GM19463 (cell line): ENCODE measurements at regions not wholly inside any gene's neighbourhood (a gene's known extent, or its start where the extent isn't known, plus 50 kb on each side); places are given as distances from the start of the nearest gene placed in this dataset.

Experiments used
- ATAC-seq: cut with Tn5 transposase; IDR thresholded peaks from one replicate; pipeline ENCODE4 v1.9.1; 2021; ENCODE audit warnings: mild to moderate bottlenecking, moderate library complexity; ENCODE audit not compliant: unreplicated experiment

DNA sequence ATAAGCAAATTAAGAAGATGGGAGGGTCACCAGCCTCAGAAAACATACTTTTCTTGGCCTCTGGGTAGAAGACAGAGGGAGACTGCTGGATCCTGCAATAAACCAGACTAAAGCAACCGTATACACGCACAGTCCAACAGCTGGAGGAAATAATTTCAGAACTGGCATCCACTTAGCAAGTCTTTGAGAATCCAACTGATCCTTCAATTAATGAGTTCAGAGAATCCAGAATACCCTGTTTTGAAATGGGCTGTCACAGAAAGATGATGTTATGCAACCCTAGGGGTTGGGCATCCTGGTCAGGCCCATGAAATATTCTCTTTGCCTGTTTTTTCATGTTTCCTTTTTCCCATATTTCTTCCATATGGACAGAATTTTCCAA is 134.0 kb upstream of the MAGI3 start:
- ATAC-seq = no peak

DNA sequence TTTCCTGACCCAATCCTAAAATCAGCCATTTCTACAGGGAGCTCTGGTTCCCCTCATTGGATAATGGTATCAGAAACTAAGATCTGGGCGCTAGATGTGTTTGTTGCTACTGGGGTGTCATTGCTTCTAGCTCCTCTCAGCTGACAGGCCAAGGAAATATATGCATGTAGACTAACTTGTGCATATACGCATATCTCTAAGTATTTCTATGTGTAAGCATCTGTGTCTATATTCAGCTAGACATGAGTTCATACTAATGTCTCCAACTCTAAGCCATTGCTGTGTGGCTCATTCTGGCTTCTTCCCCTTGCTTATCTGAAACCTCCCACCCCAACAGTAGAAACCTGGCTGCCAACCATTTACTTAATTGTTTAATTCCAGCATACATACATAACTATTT is 130.3 kb upstream of the MAGI3 start:
- no peak for ATAC-seq

GRCh38 chr1:113265196-113265595 is 125.1 kb upstream of the MAGI3 start:
- no peak for ATAC-seq

GRCh38 chr1:113266788-113267187 is 123.5 kb upstream of the MAGI3 start:
- ATAC-seq = no peak

- ATAC-seq = no peak
These were observed 120.9 kb upstream of the MAGI3 start for GRCh38 chr1:113269168-113269963.

DNA sequence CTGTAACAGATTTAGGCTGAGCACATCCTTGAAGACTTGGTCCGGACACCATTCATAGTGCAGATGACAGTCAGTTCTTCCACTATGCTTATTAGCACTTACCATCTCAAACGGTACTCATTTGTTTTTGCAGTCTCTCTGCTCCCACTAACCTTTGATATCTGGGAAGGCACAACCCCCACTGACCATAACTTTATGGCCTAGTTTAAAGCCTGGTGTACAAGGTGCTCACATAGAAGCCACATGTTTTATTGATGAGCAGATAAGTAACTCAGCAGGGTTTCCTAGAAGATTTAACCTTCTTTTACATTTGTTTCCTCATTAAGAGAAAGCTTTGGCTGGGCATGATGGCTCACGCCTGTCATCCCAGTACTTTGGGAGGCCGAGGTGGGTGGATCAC is 119.3 kb upstream of the MAGI3 start:
- ATAC-seq = no peak

DNA sequence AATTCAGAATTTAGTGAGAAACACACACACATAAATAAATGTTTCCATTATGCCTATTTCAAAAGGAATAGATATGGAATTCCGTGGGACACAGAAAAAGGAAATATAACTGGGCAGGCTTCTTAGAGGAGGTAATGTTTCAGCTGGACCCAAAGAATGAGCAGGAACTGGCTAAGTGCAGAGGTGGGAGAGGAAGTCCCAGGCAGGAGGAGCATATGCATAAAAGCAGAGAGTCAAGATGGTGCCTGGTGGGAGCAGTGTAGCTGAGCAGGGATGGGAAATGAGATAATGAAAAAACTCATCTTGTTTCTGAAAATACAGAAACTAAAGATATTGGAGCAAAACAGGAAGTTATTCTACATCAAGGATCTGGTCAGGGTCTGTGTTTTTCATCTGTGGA is 115.2 kb upstream of the MAGI3 start:
- ATAC-seq = no peak

GRCh38 chr1:113275691-113276090 is 114.6 kb upstream of the MAGI3 start:
- no peak for ATAC-seq

GRCh38 chr1:113276507-113276906 is 113.8 kb upstream of the MAGI3 start:
- ATAC-seq = no peak

- ATAC-seq = no peak
These were observed 111.9 kb upstream of the MAGI3 start for GRCh38 chr1:113278371-113278770.

DNA sequence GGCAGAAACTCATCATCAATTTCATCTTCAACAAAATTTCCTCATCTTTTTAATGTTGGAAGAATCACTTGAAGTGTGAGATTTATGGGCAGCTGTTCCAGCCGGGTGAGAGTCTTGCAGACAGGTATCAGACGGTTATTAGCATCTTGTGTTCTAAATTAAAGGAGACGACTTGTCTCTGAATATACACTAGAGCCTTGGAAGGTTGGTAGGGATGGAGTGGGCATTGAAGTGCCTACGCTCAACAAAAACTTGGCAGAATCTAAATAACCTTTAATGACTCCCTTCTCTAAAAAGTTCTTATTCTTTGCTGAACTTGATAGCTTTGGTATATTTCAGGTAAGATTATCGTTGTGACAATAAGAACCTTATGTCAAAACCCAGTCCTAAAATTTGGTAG is 111.5 kb upstream of the MAGI3 start:
- ATAC-seq = no peak

DNA sequence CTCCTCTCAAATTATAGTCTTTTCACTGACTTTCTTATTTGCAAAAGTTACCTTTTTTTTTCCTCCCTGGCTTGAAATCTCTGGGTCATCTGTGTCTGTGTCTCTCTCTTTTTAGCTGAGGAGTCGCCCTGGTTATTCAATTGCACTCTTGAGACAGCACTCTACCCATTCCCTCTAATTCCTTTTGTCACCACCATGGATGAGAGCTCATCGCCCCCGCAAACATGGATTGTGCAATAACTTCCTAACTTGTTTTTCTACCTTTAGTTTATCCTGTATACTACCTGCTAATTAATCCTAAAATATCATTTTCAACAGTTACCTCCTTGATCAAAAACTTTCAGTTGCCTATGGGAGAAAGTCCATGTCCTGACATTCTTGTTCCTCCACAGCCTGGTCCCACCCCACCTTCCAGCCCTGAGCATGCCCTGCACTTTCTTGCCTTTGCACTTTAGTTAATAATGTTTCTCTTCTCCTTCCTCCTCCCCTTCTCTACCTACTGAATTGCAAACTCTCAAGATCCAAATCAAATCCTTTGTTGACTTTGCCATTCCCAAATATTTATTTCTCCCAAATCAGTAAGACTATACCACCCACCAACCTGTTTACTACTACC is 110.4 kb upstream of the MAGI3 start:
- ATAC-seq = no peak

DNA sequence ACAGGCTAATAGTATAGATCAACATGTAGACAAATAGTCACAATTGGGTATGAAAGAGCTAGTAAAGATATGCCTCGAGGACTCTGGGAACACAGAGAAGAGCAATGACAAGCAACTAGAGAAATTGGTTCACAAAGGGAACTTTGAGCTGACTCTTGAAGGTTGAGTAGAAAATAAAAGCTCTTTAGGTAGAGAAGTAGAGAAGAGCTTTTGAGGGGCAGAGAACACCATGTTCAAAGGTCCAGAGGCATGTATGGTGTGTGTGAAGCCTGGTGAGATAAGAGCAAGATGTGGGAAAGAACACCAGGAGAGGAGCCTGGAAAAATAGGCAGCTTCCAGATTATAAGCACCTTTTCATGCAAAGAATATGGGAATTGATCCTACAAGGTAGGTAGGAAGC is 109.7 kb upstream of the MAGI3 start:
- ATAC-seq = no peak

- no peak for ATAC-seq
These were observed 108.8 kb upstream of the MAGI3 start for GRCh38 chr1:113281550-113281949.

DNA sequence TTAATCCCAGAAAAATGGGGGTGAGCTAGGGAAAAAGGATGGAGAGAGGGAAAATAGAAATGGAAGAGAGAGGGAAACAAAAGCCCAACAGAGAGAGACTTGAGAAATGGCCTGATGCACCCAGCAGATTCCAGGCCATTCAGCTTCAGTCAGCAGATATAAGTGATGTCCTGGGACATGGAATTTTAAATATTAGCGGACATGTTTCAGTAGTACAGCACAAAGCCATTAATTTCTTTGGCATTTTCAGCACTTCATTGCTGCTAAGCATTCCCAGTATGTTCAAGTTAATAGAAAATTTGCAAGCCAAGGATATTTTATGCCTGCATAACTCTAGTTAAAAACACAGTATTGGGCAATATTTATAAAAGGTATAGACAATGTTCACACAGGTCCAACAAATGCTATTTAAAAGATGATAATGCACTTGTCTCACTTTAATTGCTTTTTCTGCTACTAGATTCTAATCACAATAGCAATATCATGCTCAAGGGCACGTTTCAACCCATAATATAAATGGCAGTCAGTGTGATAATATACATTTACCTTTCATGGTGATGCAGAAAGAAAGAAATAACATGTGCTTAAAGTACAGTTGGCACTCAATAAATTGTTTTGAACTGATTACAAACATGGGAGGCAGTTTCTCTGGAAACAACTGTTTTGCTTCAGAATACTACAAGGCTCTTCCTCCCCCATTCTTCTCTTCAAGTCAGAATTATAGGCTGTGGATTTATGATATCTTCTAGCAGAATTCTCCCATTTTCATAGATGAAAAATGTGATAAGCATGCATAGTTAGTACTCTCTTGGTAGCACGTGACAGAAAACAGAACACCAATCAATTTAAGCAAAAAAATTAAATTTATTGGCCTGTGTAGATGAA is 108.1 kb upstream of the MAGI3 start:
- no peak for ATAC-seq

GRCh38 chr1:113282893-113283285 is 107.4 kb upstream of the MAGI3 start:
- no peak for ATAC-seq

- ATAC-seq = no peak
These were observed 106.4 kb upstream of the MAGI3 start for GRCh38 chr1:113283914-113284313.

DNA sequence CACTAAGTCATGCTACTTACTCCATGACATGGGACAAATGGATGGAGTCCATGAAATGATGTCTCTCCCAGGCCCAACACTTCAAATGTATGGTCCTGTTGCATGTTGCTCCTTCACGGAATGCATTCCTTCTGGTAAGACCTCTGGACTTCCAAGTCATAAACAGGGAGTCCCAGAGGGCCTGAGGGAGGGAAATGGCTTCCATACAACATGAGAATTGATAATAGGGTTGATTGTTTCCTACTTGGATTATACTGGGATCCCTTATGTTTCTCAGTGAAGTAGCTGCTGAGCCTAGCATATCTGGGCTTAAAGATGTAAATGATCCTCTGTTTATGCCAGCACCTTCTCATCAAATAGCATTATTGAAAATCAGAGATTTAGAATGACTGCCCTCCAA is 104.2 kb upstream of the MAGI3 start:
- ATAC-seq = no peak

DNA sequence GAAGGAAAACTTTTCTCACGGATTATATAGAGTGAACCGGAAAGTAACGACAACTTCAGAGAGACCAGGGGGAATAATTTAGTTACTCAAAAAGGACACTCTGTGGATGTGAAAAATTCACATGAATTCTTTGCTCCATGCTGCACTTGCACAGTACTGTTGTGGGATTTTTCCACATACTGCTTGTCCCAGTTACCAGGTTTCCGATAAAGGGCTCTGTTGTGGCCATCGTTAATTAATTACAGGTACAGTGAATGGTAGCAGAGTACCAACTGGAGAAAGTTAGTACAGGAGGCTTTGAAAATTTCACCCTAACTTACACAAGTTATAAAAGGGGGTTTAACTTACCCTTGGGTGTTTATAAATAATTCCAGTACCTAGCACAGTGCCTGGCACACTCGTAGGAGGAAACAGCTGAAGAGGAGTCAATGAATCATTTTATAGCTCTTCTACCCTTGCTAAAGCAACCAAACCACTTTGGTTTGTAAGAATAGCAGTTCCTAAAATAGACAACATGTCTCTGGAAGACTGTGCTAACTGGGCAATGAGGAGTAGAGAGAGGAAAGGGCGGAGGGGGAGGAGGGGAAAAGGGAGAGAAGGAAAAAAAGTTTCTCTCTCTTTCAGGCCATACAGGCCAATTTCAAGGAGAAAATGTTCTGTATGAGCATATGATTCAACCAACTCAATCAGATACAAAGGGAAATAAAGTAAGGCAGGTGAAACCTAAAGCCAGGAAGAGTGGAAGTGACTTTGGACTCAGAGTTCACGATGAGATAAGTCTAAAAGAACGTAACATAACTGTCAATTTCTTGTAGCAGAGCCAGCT is 98.3 kb upstream of the MAGI3 start:
- ATAC-seq = no peak

GRCh38 chr1:113292603-113293255 is 97.6 kb upstream of the MAGI3 start:
- no peak for ATAC-seq
